SK-N-SH treated with all-trans-retinoic acid at 6 μM for 48 hours (cell line): ENCODE measurements at regions not wholly inside any gene's neighbourhood (a gene's known extent, or its start where the extent isn't known, plus 50 kb on each side); places are given as distances from the start of the nearest gene placed in this dataset.

Experiments
- ARNTL ChIP-seq: fragments of 450-650 bp; formaldehyde crosslinking; IDR thresholded peaks from 2 replicates; pipeline ENCODE4 v1.5.0; 2020; ENCODE audit warnings: low read depth, mild to moderate bottlenecking, moderate library complexity, borderline replicate concordance
- CSDC2 ChIP-seq: fragments of 250-450 bp; sonication (Bioruptor Pico); IDR thresholded peaks from 2 replicates; pipeline ENCODE4 v1.5.0; 2020; ENCODE audit warnings: mild to moderate bottlenecking, moderate library complexity
- GLIS3 ChIP-seq: fragments of 250-450 bp; sonication (Bioruptor Pico); IDR thresholded peaks from 2 replicates; pipeline ENCODE4 v1.5.0; 2020; ENCODE audit warnings: mild to moderate bottlenecking, moderate library complexity
- ISL1 ChIP-seq: fragments of 250-450 bp; sonication (Bioruptor Pico); IDR thresholded peaks from 2 replicates; pipeline ENCODE4 v2.1.2; 2022; ENCODE audit warnings: mild to moderate bottlenecking, moderate library complexity
- RARB ChIP-seq: fragments of 250-450 bp; sonication (Bioruptor Pico); IDR thresholded peaks from 2 replicates; pipeline ENCODE4 v1.8.0; 2021; ENCODE audit warnings: mild to moderate bottlenecking, moderate library complexity
- TCF4 ChIP-seq: fragments of 250-450 bp; sonication (Bioruptor Pico); IDR thresholded peaks from 2 replicates; pipeline ENCODE4 v1.8.0; 2021; ENCODE audit warnings: mild to moderate bottlenecking, moderate library complexity, borderline replicate concordance
- ZC3H10 ChIP-seq: fragments of 250-450 bp; sonication (Bioruptor Pico); IDR thresholded peaks from 2 replicates; pipeline ENCODE4 v1.5.1; 2021; ENCODE audit warnings: mild to moderate bottlenecking, moderate library complexity
- ZFP3 ChIP-seq: fragments of 250-450 bp; sonication (Bioruptor Pico); IDR thresholded peaks from 2 replicates; pipeline ENCODE4 v1.5.0; 2020; ENCODE audit warnings: mild to moderate bottlenecking, moderate library complexity
- ZFP30 ChIP-seq: fragments of 450-650 bp; formaldehyde crosslinking; IDR thresholded peaks from 2 replicates; pipeline ENCODE4 v1.5.0; 2022; ENCODE audit warnings: mild to moderate bottlenecking, moderate library complexity
- TF ChIP-seq, protein P1 (sequence below): fragments of 250-450 bp; sonication (Bioruptor Pico); IDR thresholded peaks from 2 replicates; pipeline ENCODE4 v1.8.0; 2020; ENCODE audit warnings: mild to moderate bottlenecking, moderate library complexity, borderline replicate concordance
- TF ChIP-seq, protein P2 (sequence below): fragments of 250-450 bp; sonication (Bioruptor Pico); IDR thresholded peaks from 2 replicates; pipeline ENCODE4 v1.5.0; 2020; ENCODE audit warnings: mild to moderate bottlenecking, moderate library complexity

DNA sequence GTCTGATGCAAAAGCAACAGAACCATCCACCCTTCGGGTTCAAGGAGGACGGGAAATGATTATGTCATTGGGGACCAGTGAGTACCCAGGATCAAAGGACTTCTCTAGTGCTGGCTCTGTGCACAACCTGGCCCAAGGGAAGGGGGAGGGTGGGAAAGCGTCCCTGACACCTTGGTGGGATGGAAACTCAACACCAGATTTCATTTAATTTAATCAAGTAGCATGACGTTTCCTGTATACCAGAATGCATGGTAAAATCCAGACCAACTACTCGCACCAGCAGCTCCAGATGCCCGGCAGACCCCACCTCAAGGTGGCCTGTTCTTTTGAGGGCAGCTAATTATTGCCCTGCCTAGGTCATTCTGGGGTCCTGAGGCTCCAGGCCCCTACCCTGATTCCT, 385.1 kb downstream of the CADM1 start:
- no peak for TF ChIP-seq ARNTL (CRISPR knock-in tag)
- no peak for TF ChIP-seq GLIS3 (CRISPR knock-in tag)
- no peak for TF ChIP-seq ISL1
- TF ChIP-seq ZC3H10 (CRISPR knock-in tag) = no peak
- no peak for TF ChIP-seq TCF4 (CRISPR knock-in tag)
- no peak for TF ChIP-seq ZFP3
- TF ChIP-seq ZFP30 (CRISPR knock-in tag) = no peak
- TF ChIP-seq, protein P1, sequence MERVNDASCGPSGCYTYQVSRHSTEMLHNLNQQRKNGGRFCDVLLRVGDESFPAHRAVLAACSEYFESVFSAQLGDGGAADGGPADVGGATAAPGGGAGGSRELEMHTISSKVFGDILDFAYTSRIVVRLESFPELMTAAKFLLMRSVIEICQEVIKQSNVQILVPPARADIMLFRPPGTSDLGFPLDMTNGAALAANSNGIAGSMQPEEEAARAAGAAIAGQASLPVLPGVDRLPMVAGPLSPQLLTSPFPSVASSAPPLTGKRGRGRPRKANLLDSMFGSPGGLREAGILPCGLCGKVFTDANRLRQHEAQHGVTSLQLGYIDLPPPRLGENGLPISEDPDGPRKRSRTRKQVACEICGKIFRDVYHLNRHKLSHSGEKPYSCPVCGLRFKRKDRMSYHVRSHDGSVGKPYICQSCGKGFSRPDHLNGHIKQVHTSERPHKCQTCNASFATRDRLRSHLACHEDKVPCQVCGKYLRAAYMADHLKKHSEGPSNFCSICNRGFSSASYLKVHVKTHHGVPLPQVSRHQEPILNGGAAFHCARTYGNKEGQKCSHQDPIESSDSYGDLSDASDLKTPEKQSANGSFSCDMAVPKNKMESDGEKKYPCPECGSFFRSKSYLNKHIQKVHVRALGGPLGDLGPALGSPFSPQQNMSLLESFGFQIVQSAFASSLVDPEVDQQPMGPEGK (CRISPR knock-in tag) = no peak
- TF ChIP-seq, protein P2, sequence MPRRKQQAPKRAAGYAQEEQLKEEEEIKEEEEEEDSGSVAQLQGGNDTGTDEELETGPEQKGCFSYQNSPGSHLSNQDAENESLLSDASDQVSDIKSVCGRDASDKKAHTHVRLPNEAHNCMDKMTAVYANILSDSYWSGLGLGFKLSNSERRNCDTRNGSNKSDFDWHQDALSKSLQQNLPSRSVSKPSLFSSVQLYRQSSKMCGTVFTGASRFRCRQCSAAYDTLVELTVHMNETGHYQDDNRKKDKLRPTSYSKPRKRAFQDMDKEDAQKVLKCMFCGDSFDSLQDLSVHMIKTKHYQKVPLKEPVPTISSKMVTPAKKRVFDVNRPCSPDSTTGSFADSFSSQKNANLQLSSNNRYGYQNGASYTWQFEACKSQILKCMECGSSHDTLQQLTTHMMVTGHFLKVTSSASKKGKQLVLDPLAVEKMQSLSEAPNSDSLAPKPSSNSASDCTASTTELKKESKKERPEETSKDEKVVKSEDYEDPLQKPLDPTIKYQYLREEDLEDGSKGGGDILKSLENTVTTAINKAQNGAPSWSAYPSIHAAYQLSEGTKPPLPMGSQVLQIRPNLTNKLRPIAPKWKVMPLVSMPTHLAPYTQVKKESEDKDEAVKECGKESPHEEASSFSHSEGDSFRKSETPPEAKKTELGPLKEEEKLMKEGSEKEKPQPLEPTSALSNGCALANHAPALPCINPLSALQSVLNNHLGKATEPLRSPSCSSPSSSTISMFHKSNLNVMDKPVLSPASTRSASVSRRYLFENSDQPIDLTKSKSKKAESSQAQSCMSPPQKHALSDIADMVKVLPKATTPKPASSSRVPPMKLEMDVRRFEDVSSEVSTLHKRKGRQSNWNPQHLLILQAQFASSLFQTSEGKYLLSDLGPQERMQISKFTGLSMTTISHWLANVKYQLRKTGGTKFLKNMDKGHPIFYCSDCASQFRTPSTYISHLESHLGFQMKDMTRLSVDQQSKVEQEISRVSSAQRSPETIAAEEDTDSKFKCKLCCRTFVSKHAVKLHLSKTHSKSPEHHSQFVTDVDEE (CRISPR knock-in tag) = no peak
- no peak for TF ChIP-seq RARB (CRISPR knock-in tag)
- no peak for TF ChIP-seq CSDC2 (CRISPR knock-in tag)
